Mesothelial cell of epicardium (in vitro differentiated cells): ENCODE measurements at regions not wholly inside any gene's neighbourhood (a gene's known extent, or its start where the extent isn't known, plus 50 kb on each side); places are given as distances from the start of the nearest gene placed in this dataset.

ENCODE experiments used
- DNase-seq, 2 experiments: peaks; one replicate each; pipeline ENCODE4 v3.0.0; 2021; ENCODE audit warnings: low spot score in 2 of 2; ENCODE audit not compliant: unreplicated experiment in 2 of 2
- H3K27ac Mint-ChIP-seq: 2 replicates; pipeline ENCODE4 v1.8.0; 2021; ENCODE audit warnings: mixed read lengths
- H3K27me3 Mint-ChIP-seq: 2 replicates; pipeline ENCODE4 v1.8.0; 2021; ENCODE audit warnings: low read depth, mixed read lengths
- H3K36me3 Mint-ChIP-seq: 2 replicates; pipeline ENCODE4 v1.8.0; 2021; ENCODE audit warnings: mixed read lengths
- H3K4me1 Mint-ChIP-seq: 2 replicates; pipeline ENCODE4 v1.8.0; 2021; ENCODE audit warnings: mixed read lengths
- H3K4me3 Mint-ChIP-seq: 2 replicates; pipeline ENCODE4 v1.8.0; 2021; ENCODE audit warnings: mild to moderate bottlenecking, moderate library complexity, mixed read lengths
- H3K9me3 Mint-ChIP-seq: 2 replicates; pipeline ENCODE4 v1.8.0; 2021; ENCODE audit warnings: mixed read lengths
- TF ChIP-seq, protein P1 (sequence below): fragments of 200-600 bp; sonication (generic); IDR thresholded peaks from one replicate; pipeline ENCODE4 v1.5.0; 2021; ENCODE audit warnings: antibody characterized with exemption; ENCODE audit not compliant: unreplicated experiment

DNA sequence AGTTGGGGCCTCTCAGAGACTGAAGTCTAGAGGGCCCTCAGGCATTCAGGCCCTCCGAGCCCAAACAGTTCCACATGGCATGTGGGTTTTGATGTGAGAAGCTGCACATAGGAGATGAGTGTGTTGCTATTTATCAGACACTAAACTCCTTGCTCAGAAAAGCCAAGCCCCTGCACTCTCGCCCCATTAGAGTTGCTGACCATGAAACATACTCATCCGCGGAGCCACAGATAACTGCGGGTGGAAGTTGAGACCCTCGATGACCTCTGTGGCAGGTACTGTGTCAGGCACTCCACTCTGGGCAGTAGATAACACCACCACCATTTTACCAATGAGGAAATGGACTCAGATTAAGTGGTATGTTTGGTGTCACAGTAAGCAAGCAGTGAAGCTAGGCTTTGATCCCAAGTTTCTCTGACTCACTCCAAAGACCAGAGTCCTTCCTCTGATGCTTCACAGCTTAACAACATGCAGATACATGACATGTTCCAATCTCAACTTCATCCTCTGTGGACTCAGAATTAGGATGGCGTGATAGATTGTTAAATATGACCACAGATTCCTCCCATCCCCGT is 202.1 kb downstream of the ADAMTS15 start:
- H3K4me1 Mint-ChIP-seq = peaks cover 13% of the 10 kb centered on the region
- DNase-seq = no peak
- H3K36me3 Mint-ChIP-seq = no peaks in the 10 kb centered on the region
- H3K27me3 Mint-ChIP-seq = no peaks in the 10 kb centered on the region
- H3K27ac Mint-ChIP-seq = no peak overlapping the region
- H3K9me3 Mint-ChIP-seq = no peaks in the 10 kb centered on the region
- TF ChIP-seq, protein P1, sequence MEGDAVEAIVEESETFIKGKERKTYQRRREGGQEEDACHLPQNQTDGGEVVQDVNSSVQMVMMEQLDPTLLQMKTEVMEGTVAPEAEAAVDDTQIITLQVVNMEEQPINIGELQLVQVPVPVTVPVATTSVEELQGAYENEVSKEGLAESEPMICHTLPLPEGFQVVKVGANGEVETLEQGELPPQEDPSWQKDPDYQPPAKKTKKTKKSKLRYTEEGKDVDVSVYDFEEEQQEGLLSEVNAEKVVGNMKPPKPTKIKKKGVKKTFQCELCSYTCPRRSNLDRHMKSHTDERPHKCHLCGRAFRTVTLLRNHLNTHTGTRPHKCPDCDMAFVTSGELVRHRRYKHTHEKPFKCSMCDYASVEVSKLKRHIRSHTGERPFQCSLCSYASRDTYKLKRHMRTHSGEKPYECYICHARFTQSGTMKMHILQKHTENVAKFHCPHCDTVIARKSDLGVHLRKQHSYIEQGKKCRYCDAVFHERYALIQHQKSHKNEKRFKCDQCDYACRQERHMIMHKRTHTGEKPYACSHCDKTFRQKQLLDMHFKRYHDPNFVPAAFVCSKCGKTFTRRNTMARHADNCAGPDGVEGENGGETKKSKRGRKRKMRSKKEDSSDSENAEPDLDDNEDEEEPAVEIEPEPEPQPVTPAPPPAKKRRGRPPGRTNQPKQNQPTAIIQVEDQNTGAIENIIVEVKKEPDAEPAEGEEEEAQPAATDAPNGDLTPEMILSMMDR = no peak
- H3K4me3 Mint-ChIP-seq = no peak overlapping the region

DNA sequence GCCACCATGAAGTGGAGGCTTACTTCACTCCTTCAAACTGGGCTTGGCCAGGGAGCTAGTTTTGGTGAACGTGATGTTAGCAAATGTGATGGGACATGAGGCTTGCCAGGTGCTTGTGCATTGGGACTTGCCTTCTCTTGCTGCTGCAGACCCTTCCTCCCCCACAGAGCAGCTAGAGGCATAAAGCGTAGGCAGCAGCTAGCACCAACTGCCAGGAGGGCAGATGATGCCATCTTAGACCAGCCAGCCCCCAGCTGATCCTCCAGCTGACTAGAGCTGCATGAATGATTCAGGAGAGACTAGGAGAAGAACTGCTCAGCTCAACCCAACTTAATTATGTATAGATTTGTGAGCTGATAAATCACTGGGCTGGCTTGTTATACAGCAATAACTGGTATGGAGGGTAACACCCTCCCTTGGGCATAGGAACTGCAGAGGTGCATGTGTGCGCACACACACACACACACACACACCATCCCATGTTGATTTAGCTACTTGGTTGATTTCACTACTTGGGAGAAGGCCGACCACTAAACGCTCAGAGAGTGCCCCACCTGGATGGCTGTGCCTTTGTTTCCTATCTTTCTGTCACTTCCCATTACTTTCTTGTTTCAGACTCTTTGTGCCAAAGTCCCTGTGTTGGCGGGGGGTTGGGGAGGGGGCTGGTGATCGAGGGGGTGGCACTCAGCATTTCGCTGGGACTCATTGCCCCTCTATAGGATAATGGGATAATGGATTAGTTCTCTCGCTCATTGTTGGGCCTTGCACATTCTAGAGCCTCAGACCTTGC is 202.8 kb downstream of the ADAMTS15 start:
- TF ChIP-seq, protein P1 = no peak
- H3K4me1 Mint-ChIP-seq = peaks cover 13% of the 10 kb centered on the region
- H3K36me3 Mint-ChIP-seq = no peaks in the 10 kb centered on the region
- DNase-seq = no peak
- peaks cover 6% of the 10 kb centered on the region for H3K9me3 Mint-ChIP-seq
- H3K27ac Mint-ChIP-seq = no peak overlapping the region
- H3K27me3 Mint-ChIP-seq = no peaks in the 10 kb centered on the region
- H3K4me3 Mint-ChIP-seq = no peak overlapping the region

- H3K4me1 Mint-ChIP-seq = peaks cover 13% of the 10 kb centered on the region
- DNase-seq = no peak
- H3K36me3 Mint-ChIP-seq = peaks cover 2% of the 10 kb centered on the region
- H3K27ac Mint-ChIP-seq = no peak overlapping the region
- no peak overlapping the region for H3K4me3 Mint-ChIP-seq
- TF ChIP-seq, protein P1 = no peak
- H3K27me3 Mint-ChIP-seq = no peaks in the 10 kb centered on the region
- peaks cover 15% of the 10 kb centered on the region for H3K9me3 Mint-ChIP-seq
Observed at GRCh38 chr11:130652671-130653335, 204.4 kb downstream of the ADAMTS15 start.

DNA sequence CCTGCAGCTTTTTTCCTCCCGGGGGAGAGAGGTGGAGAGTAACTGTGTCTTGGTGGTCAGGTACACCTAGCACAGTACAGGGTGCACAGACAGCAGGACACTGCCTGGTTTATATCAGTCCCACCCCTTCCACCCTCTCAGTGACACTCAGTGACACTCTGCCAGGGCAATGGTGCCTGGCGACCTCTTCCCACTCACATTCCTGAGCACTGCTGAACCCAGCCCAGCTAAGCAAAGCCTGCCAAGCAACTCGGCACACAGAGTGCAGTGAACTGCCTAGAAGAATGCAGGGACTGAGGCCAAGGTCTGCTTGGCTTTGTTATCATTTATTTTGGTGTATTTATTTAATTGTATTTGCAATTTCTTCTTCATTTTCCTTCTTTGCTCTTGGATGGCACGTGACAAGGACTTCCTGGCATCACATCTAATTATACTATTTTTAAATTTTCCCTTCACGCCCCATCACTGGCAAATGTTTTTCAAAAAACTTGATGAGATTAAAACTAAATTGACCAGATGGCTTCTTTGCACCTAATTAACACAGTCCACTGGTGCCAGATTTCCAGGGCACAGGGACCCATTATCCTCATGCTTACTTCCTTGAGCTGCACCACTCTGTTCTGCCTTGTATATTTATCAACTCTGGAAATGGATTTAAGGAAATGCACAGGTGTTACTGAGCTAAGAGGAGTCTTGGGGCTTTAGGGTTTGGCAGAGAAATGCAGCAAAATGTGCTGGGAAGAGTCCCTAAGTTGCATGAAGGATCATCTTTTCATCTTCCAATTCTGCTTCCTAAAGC is 205.6 kb downstream of the ADAMTS15 start:
- Mint-ChIP-seq H3K9me3 (peaks cover 21% of the 10 kb centered on the region), H3K4me1 (peaks cover 13% of the 10 kb centered on the region), H3K27me3 (no peaks in the 10 kb centered on the region), H3K27ac (no peak overlapping the region), H3K4me3 (no peak overlapping the region), H3K36me3 (peaks cover 2% of the 10 kb centered on the region)
- TF ChIP-seq, protein P1 = no peak
- no peak for DNase-seq

- Mint-ChIP-seq H3K27ac (no peak overlapping the region), H3K36me3 (peaks cover 2% of the 10 kb centered on the region), H3K4me3 (no peak overlapping the region), H3K4me1 (peaks cover 13% of the 10 kb centered on the region), H3K27me3 (no peaks in the 10 kb centered on the region), H3K9me3 (peaks cover 21% of the 10 kb centered on the region)
- TF ChIP-seq, protein P1 = no peak
- no peak for DNase-seq
Observed at GRCh38 chr11:130655300-130655699, 206.9 kb downstream of the ADAMTS15 start.
